Suprapubic skin (tissue), 4 donors: ENCODE measurements at regions not wholly inside any gene's neighbourhood (a gene's known extent, or its start where the extent isn't known, plus 50 kb on each side); places are given as distances from the start of the nearest gene placed in this dataset.

ENCODE experiments used
- DNase-seq, 2 donors: peaks; one replicate each; pipeline ENCODE4 v3.0.0-alpha.2; 2019; ENCODE audit warnings: low spot score in 2 of 2
- H3K27ac ChIP-seq: fragments of 200-600 bp; sonication (generic); one replicate; pipeline ENCODE4 v1.5.1; 2019
- H3K27me3 ChIP-seq: fragments of 200-600 bp; sonication (generic); one replicate; pipeline ENCODE4 v1.5.1; 2019
- H3K36me3 ChIP-seq: fragments of 200-600 bp; sonication (generic); one replicate; pipeline ENCODE4 v1.5.1; 2019
- H3K4me1 ChIP-seq: fragments of 200-600 bp; sonication (generic); one replicate; pipeline ENCODE4 v1.5.1; 2019
- H3K4me3 ChIP-seq: fragments of 200-600 bp; sonication (generic); one replicate; pipeline ENCODE4 v1.5.1; 2019; ENCODE audit warnings: mild to moderate bottlenecking
- H3K9me3 ChIP-seq: fragments of 200-600 bp; sonication (generic); one replicate; pipeline ENCODE4 v1.5.1; 2019
- CTCF ChIP-seq, 2 donors: fragments of 200-600 bp in 1 of 2; fragments of 450-650 bp in 1 of 2; sonication (generic) in 1 of 2; IDR thresholded peaks; one replicate each; pipeline ENCODE4 v1.5.1; 2016 to 2019; ENCODE audit warnings: antibody characterized with exemption in 2 of 2, mild to moderate bottlenecking in 1 of 2, moderate library complexity in 1 of 2
- EP300 ChIP-seq: sonication (generic); formaldehyde crosslinking; IDR thresholded peaks from one replicate; pipeline ENCODE4 v1.6.1; 2017; ENCODE audit warnings: antibody characterized with exemption
- POLR2A ChIP-seq, 2 donors: fragments of 450-650 bp; IDR thresholded peaks; one replicate each; pipeline ENCODE4 v1.6.1; 2017; ENCODE audit warnings: antibody characterized with exemption in 2 of 2, mild to moderate bottlenecking in 2 of 2, moderate library complexity in 2 of 2
- POLR2AphosphoS5 ChIP-seq, 3 donors: sonication (generic); formaldehyde crosslinking; IDR thresholded peaks; one replicate each; pipeline ENCODE4 v1.6.1; 2017; ENCODE audit warnings: antibody characterized with exemption in 3 of 3
- WGBS: methylation state at CpG from one replicate; pipeline ENCODE4 v1.1.5; 2018; 5-methylcytosine and 5-hydroxymethylcytosine counted together

GRCh38 chr2:8279506-8279905, 402.4 kb upstream of the ID2 start:
- Histone ChIP-seq H3K27me3 (no peaks in the 10 kb centered on the region), H3K4me3 (no peak overlapping the region), H3K4me1 (peaks cover 4% of the 10 kb centered on the region), H3K36me3 (no peaks in the 10 kb centered on the region), H3K27ac (no peak overlapping the region), H3K9me3 (no peaks in the 10 kb centered on the region)
- 94% methylated on average over 9 of the region's 9 CpGs for WGBS
- DNase-seq = no peak
- TF ChIP-seq CTCF (IDR thresholded peaks at IDR 0.05) (no peak), POLR2AphosphoS5 (IDR thresholded peaks at IDR 0.05) (no peak), POLR2A (IDR thresholded peaks at IDR 0.05) (no peak), EP300 (no peak)

- H3K9me3 ChIP-seq = no peaks in the 10 kb centered on the region
- H3K27me3 ChIP-seq = no peaks in the 10 kb centered on the region
- no peaks in the 10 kb centered on the region for H3K36me3 ChIP-seq
- H3K4me3 ChIP-seq = no peak overlapping the region
- no peak for DNase-seq
- WGBS = 91% methylated on average over 4 of the region's 4 CpGs
- peaks cover 4% of the 10 kb centered on the region for H3K4me1 ChIP-seq
- no peak overlapping the region for H3K27ac ChIP-seq
- TF ChIP-seq CTCF (IDR thresholded peaks at IDR 0.05) (no peak), POLR2A (IDR thresholded peaks at IDR 0.05) (no peak), POLR2AphosphoS5 (IDR thresholded peaks at IDR 0.05) (no peak), EP300 (no peak)
These were observed 400.6 kb upstream of the ID2 start for GRCh38 chr2:8281234-8281633.

GRCh38 chr2:8281950-8282857, 399.7 kb upstream of the ID2 start:
- Histone ChIP-seq H3K36me3 (no peaks in the 10 kb centered on the region), H3K27me3 (no peaks in the 10 kb centered on the region), H3K27ac (no peak overlapping the region), H3K4me1 (peaks cover 4% of the 10 kb centered on the region), H3K4me3 (no peak overlapping the region), H3K9me3 (no peaks in the 10 kb centered on the region)
- no peak for DNase-seq
- no peak for TF ChIP-seq POLR2A (IDR thresholded peaks at IDR 0.05)
- TF ChIP-seq EP300 = no peak
- TF ChIP-seq CTCF (IDR thresholded peaks at IDR 0.05) = no peak
- TF ChIP-seq POLR2AphosphoS5 (IDR thresholded peaks at IDR 0.05) = no peak
- 64% methylated on average over 25 of the region's 25 CpGs for WGBS

GRCh38 chr2:8282858-8283252, 399.0 kb upstream of the ID2 start:
- DNase-seq = no peak
- Histone ChIP-seq H3K4me3 (no peak overlapping the region), H3K36me3 (no peaks in the 10 kb centered on the region), H3K9me3 (no peaks in the 10 kb centered on the region), H3K4me1 (peaks cover 4% of the 10 kb centered on the region), H3K27me3 (no peaks in the 10 kb centered on the region), H3K27ac (no peak overlapping the region)
- no peak for TF ChIP-seq EP300
- TF ChIP-seq POLR2A (IDR thresholded peaks at IDR 0.05) = no peak
- TF ChIP-seq CTCF (IDR thresholded peaks at IDR 0.05) = no peak
- TF ChIP-seq POLR2AphosphoS5 (IDR thresholded peaks at IDR 0.05) = no peak
- WGBS = 94% methylated on average over 13 of the region's 13 CpGs

GRCh38 chr2:8285081-8285480, 396.8 kb upstream of the ID2 start:
- no peak for DNase-seq
- TF ChIP-seq POLR2A (IDR thresholded peaks at IDR 0.05) (no peak), POLR2AphosphoS5 (IDR thresholded peaks at IDR 0.05) (no peak), CTCF (IDR thresholded peaks at IDR 0.05) (no peak), EP300 (no peak)
- no peaks in the 10 kb centered on the region for H3K4me1 ChIP-seq
- no peaks in the 10 kb centered on the region for H3K27me3 ChIP-seq
- no peaks in the 10 kb centered on the region for H3K9me3 ChIP-seq
- 83% methylated on average over 3 of the region's 3 CpGs for WGBS
- H3K36me3 ChIP-seq = no peaks in the 10 kb centered on the region
- no peak overlapping the region for H3K27ac ChIP-seq
- no peak overlapping the region for H3K4me3 ChIP-seq
